Activated CD4-positive, alpha-beta memory T cell treated with anti-CD3 and anti-CD28 coated beads, Interleukin-2, amount 10 ng/mL, durations not matched to agents 7 days and 5 days (primary cell): ENCODE measurements at regions not wholly inside any gene's neighbourhood (a gene's known extent, or its start where the extent isn't known, plus 50 kb on each side); places are given as distances from the start of the nearest gene placed in this dataset.

Experiments used
- CTCF ChIA-PET: fragments of 350-600 bp; sonication (Branson Sonifier 250); formaldehyde crosslinking; loops from one replicate; lab custom pipeline; 2021; ENCODE audit warnings: antibody characterized with exemption, inconsistent platforms; lab: Charles Lee
- POLR2A ChIA-PET: fragments of 350-600 bp; sonication (Branson Sonifier 250); formaldehyde crosslinking; loops from one replicate; lab custom pipeline; 2021; ENCODE audit warnings: antibody characterized with exemption; lab: Charles Lee
- DNase-seq: peaks from one replicate; pipeline ENCODE4 v3.0.0-alpha.2; 2020
- H3K27ac Mint-ChIP-seq: one replicate; pipeline ENCODE4 v1.8.0; 2021; ENCODE audit warnings: mild to moderate bottlenecking, mixed read lengths
- H3K27me3 Mint-ChIP-seq: one replicate; pipeline ENCODE4 v1.8.0; 2021; ENCODE audit warnings: mixed read lengths
- H3K36me3 Mint-ChIP-seq: one replicate; pipeline ENCODE4 v1.8.0; 2021; ENCODE audit warnings: low read depth, mixed read lengths
- H3K4me1 Mint-ChIP-seq: one replicate; pipeline ENCODE4 v1.8.0; 2021; ENCODE audit warnings: mixed read lengths
- H3K4me3 Mint-ChIP-seq: one replicate; pipeline ENCODE4 v1.8.0; 2021; ENCODE audit warnings: mild to moderate bottlenecking, mixed read lengths
- H3K9me3 Mint-ChIP-seq: one replicate; pipeline ENCODE4 v1.8.0; 2021; ENCODE audit warnings: mixed read lengths

DNA sequence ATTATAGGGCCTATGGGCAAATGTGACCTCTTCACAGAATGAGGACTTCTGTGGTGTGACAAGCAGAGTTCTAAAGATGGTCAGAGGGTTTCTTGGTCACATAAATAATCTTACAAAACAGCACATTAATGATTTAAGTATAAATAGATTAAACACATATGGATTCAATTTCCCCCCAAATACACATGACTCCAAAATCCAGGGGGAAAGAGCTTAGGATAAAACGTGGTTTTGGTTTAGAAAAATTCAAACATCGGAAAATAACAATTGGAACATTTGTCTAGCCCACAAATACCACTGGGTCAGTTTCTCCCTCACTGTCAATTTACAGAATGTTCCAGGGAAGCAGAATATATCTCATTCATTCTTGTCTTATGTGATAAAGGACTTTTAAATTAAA, 283.1 kb downstream of the COG6 start:
- Mint-ChIP-seq H3K27me3 (no peaks in the 10 kb centered on the region), H3K9me3 (no peaks in the 10 kb centered on the region), H3K27ac (no peak overlapping the region), H3K4me3 (no peak overlapping the region), H3K36me3 (no peaks in the 10 kb centered on the region), H3K4me1 (peaks cover 16% of the 10 kb centered on the region)
- no peak for DNase-seq
- ChIA-PET POLR2A (no interaction called here), CTCF (interaction anchor here (1.1 to 1.5 kb wide), 3 partner anchors 27 to 743 kb away, joined by 3 to 7 read pairs (median 3); no protein-coding TSS in a partner anchor)

DNA sequence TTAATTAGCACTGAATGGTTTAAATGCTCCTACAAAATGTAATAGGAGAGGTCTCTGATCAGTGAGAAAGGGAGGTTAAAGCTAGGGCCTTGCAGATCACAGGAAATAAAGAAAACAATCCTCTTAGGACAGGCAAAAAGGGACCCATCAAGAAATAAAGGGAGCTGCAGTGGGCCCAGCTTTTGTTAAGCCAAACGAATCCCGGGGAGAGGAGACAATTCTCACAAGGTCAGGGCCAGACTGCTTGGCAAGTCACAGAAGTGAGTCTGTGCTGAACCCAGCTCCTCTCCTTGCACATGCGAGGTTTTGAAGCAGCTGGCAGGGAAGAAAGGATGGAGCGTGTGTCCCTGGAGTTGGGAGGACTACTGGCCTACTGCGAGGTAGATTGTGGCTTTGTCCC, 285.8 kb downstream of the COG6 start:
- H3K36me3 Mint-ChIP-seq: no peaks in the 10 kb centered on the region
- ChIA-PET CTCF (interaction anchor here (0.9 to 4.3 kb wide), 3 partner anchors 10 to 742 kb away, joined by 3 to 30 read pairs (median 3); no protein-coding TSS in a partner anchor), POLR2A (no interaction called here)
- no peaks in the 10 kb centered on the region for H3K27me3 Mint-ChIP-seq
- no peak overlapping the region for H3K27ac Mint-ChIP-seq
- no peak overlapping the region for H3K4me3 Mint-ChIP-seq
- no peak for DNase-seq
- H3K4me1 Mint-ChIP-seq: peaks cover 11% of the 10 kb centered on the region
- no peaks in the 10 kb centered on the region for H3K9me3 Mint-ChIP-seq

GRCh38 chr13:39941911-39942551, 286.6 kb downstream of the COG6 start:
- Mint-ChIP-seq H3K4me1 (peaks cover 6% of the 10 kb centered on the region), H3K36me3 (no peaks in the 10 kb centered on the region), H3K27me3 (no peaks in the 10 kb centered on the region), H3K4me3 (no peak overlapping the region), H3K27ac (no peak overlapping the region), H3K9me3 (no peaks in the 10 kb centered on the region)
- CTCF ChIA-PET: interaction anchor here (0.6 to 4.3 kb wide), 21 partner anchors 10 to 835 kb away, joined by 3 to 30 read pairs (median 4); no protein-coding TSS in a partner anchor
- DNase-seq: no peak
- POLR2A ChIA-PET: no interaction called here

DNA sequence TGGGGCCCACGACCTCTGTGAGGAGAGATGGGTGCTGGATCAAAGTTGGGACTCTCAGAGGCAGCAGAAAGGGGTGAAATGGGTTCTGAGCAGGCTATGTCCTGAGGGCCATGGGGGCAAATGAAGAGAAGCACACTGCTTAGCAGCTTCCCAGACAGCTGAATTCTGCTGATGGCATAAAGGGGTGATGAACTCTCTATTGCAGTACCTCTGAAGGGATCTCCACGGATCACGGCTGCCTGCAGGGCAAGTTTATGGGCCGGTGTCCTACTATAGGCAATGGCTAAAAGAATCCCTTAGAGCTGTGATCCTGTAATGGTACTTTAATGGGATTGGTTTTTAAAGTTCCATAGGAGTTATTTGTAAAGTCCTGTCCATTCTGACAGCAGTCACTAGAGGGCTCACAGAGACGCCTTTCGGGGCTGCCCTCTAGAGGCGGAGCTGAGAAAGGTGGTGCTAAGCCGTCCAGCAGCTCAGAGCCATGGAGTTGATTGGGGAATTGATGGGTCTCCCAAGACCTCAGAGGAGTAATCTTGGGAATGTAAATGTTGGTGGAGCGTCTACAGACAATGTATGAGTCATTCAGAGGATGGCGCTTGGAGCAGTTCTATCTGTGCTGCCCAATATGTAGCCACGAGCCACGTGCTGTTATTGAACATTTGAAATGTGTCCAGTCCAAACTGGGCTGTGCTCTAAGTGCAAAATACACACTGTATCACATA, 287.3 kb downstream of the COG6 start:
- Mint-ChIP-seq H3K4me3 (no peak overlapping the region), H3K27me3 (no peaks in the 10 kb centered on the region), H3K27ac (no peak overlapping the region), H3K9me3 (no peaks in the 10 kb centered on the region), H3K36me3 (no peaks in the 10 kb centered on the region), H3K4me1 (peaks cover 3% of the 10 kb centered on the region)
- POLR2A ChIA-PET: no interaction called here
- CTCF ChIA-PET: interaction anchor here (0.6 to 4.3 kb wide), 30 partner anchors 10 to 835 kb away, joined by 3 to 30 read pairs (median 3); no protein-coding TSS in a partner anchor
- DNase-seq: peak; percentile 69

- no peaks in the 10 kb centered on the region for H3K36me3 Mint-ChIP-seq
- no peak for DNase-seq
- ChIA-PET POLR2A (no interaction called here), CTCF (interaction anchor here (1.1 to 4.3 kb wide), 8 partner anchors 14 to 834 kb away, joined by 3 to 30 read pairs (median 4); no protein-coding TSS in a partner anchor)
- no peak overlapping the region for H3K27ac Mint-ChIP-seq
- no peaks in the 10 kb centered on the region for H3K27me3 Mint-ChIP-seq
- H3K4me3 Mint-ChIP-seq: no peak overlapping the region
- H3K4me1 Mint-ChIP-seq: peaks cover 3% of the 10 kb centered on the region
- no peaks in the 10 kb centered on the region for H3K9me3 Mint-ChIP-seq
These were observed 288.2 kb downstream of the COG6 start for GRCh38 chr13:39943711-39944110.

DNA sequence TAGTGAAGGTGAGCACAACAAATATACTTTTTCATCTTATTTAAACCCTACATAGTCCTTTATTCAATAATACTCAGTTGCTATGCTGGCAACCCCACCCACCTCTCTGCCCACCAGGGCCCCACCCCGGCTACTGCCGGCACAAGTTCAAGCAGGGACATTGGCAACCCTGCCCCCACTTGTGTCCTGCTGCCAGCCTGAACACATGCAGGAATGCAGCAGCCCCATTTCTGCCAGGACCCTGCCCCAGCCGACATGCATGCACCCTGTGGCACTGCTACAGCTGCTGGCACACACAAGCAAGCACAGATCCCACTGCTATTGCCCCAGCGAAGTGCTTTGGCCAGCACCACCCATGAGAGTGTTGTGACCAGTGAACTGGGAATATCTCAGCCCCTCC, 289.8 kb downstream of the COG6 start:
- Mint-ChIP-seq H3K4me3 (no peak overlapping the region), H3K9me3 (no peaks in the 10 kb centered on the region), H3K27ac (no peak overlapping the region), H3K27me3 (peaks cover 2% of the 10 kb centered on the region), H3K4me1 (peaks cover 3% of the 10 kb centered on the region), H3K36me3 (no peaks in the 10 kb centered on the region)
- ChIA-PET CTCF (no interaction called here), POLR2A (no interaction called here)
- DNase-seq: no peak

- peaks cover 2% of the 10 kb centered on the region for H3K27me3 Mint-ChIP-seq
- H3K27ac Mint-ChIP-seq: no peak overlapping the region
- no peak for DNase-seq
- H3K9me3 Mint-ChIP-seq: no peaks in the 10 kb centered on the region
- no peak overlapping the region for H3K4me3 Mint-ChIP-seq
- H3K36me3 Mint-ChIP-seq: no peaks in the 10 kb centered on the region
- ChIA-PET POLR2A (no interaction called here), CTCF (interaction anchor here (0.6 kb wide), 1 partner anchor 87 kb away, joined by 4 read pairs; no protein-coding TSS in a partner anchor)
- H3K4me1 Mint-ChIP-seq: peaks cover 3% of the 10 kb centered on the region
These were observed 291.3 kb downstream of the COG6 start for GRCh38 chr13:39946769-39947168.

DNA sequence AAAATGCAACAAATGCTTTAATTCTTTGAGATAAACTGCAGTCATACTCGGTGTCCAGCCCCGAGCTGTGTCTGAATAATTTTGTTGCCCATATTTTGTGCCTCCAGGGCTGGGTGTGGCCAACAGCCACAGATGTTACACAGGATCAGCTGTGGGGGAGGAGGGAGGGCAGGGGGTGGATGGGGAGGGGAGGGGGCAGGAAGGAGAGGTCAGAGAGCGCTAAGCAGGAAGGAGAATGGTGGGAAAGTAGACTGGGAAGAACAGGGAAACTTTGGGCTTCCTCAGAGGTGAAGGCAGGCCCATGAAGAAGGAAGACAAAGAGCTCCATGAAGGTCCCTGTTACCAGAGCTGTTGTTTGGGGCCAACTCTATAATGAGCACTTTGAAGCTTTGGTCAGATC, 295.8 kb downstream of the COG6 start:
- no peaks in the 10 kb centered on the region for H3K36me3 Mint-ChIP-seq
- no peak for DNase-seq
- H3K9me3 Mint-ChIP-seq: no peaks in the 10 kb centered on the region
- ChIA-PET POLR2A (no interaction called here), CTCF (interaction anchor here (0.7 to 4.4 kb wide), 2 partner anchors 9 to 11 kb away, joined by 3 to 16 read pairs; no protein-coding TSS in a partner anchor)
- no peak overlapping the region for H3K27ac Mint-ChIP-seq
- peaks cover 2% of the 10 kb centered on the region for H3K27me3 Mint-ChIP-seq
- H3K4me1 Mint-ChIP-seq: peaks cover 14% of the 10 kb centered on the region
- H3K4me3 Mint-ChIP-seq: no peak overlapping the region

- no peak for DNase-seq
- peaks cover 25% of the 10 kb centered on the region for H3K4me1 Mint-ChIP-seq
- no peak overlapping the region for H3K4me3 Mint-ChIP-seq
- H3K27me3 Mint-ChIP-seq: peaks cover 2% of the 10 kb centered on the region
- ChIA-PET CTCF (interaction anchor here (0.6 to 4.4 kb wide), 2 partner anchors 10 to 142 kb away, joined by 8 to 16 read pairs; no protein-coding TSS in a partner anchor), POLR2A (no interaction called here)
- no peaks in the 10 kb centered on the region for H3K9me3 Mint-ChIP-seq
- H3K36me3 Mint-ChIP-seq: no peaks in the 10 kb centered on the region
- no peak overlapping the region for H3K27ac Mint-ChIP-seq
These were observed 297.1 kb downstream of the COG6 start for GRCh38 chr13:39952249-39953233.

- Mint-ChIP-seq H3K4me1 (peaks cover 38% of the 10 kb centered on the region), H3K27ac (no peak overlapping the region), H3K9me3 (no peaks in the 10 kb centered on the region), H3K27me3 (no peaks in the 10 kb centered on the region), H3K4me3 (no peak overlapping the region), H3K36me3 (no peaks in the 10 kb centered on the region)
- DNase-seq: no peak
- CTCF ChIA-PET: interaction anchor here (4.4 kb wide), 1 partner anchor 12 kb away, joined by 16 read pairs; no protein-coding TSS in a partner anchor
- POLR2A ChIA-PET: no interaction called here
These were observed 299.0 kb downstream of the COG6 start for GRCh38 chr13:39954476-39954875.

DNA sequence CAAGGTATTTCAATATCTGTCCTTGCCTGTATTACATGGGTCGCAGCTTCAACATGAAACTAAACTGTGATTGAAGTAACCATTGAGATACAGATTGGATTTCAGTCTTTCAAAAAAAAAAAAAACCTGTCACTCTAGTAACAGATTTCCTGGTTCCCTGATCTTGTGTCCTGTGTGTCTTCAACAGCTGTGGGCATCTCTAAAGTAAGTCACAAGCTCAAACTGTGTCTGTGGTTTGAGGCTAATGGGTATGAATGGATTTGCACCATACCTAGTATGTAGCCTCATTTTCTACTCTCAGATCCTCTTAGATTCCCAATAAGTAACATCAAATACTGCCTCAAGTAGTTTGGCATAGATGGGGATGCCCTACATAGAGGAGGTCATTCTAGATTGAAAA, 300.1 kb downstream of the COG6 start:
- peaks cover 42% of the 10 kb centered on the region for H3K4me1 Mint-ChIP-seq
- H3K4me3 Mint-ChIP-seq: no peak overlapping the region
- H3K9me3 Mint-ChIP-seq: no peaks in the 10 kb centered on the region
- H3K27me3 Mint-ChIP-seq: no peaks in the 10 kb centered on the region
- POLR2A ChIA-PET: no interaction called here
- CTCF ChIA-PET: interaction anchor here (0.6 kb wide), 2 partner anchors 146 to 1713 kb away, joined by 3 read pairs; no protein-coding TSS in a partner anchor
- H3K27ac Mint-ChIP-seq: no peak overlapping the region
- no peak for DNase-seq
- no peaks in the 10 kb centered on the region for H3K36me3 Mint-ChIP-seq

DNA sequence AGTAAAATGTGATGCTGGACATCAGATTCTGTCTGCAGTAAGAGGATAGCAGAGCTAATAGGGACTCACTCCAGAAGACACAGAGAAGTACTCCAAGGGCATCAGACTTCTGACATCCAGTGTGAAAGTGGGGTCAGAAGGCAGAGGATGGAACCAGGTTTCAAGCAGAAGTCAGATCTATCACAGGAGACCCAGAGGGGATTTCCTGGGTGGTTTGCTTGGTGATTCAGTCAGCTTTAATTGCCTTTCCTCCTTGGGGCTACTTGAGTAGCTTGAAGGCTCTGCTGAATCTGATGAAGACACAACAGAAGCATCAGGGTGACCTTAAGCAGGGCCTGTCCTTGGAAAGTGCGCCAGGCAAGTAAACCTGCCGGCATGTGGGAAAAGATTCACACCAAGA, 300.6 kb downstream of the COG6 start:
- Mint-ChIP-seq H3K9me3 (no peaks in the 10 kb centered on the region), H3K27ac (no peak overlapping the region), H3K36me3 (no peaks in the 10 kb centered on the region), H3K4me1 (peaks cover 42% of the 10 kb centered on the region), H3K4me3 (no peak overlapping the region), H3K27me3 (no peaks in the 10 kb centered on the region)
- ChIA-PET POLR2A (no interaction called here), CTCF (interaction anchor here (0.6 kb wide), 2 partner anchors 147 to 1712 kb away, joined by 3 read pairs; no protein-coding TSS in a partner anchor)
- peak; percentile 25 for DNase-seq
